SU-DHL-6 (cell line): ENCODE measurements at regions not wholly inside any gene's neighbourhood (a gene's known extent, or its start where the extent isn't known, plus 50 kb on each side); places are given as distances from the start of the nearest gene placed in this dataset.

ENCODE experiments used
- H2AFZ ChIP-seq: fragments of 200-600 bp; sonication (generic); 2 replicates; pipeline ENCODE4 v1.6.1; 2014; ENCODE audit warnings: low read depth, mild to moderate bottlenecking, moderate library complexity, mixed read lengths, antibody characterized with exemption, low read length; ENCODE audit not compliant: severe bottlenecking
- H3F3A ChIP-seq: fragments of 200-600 bp; shearing (Covaris generic); 2 replicates; pipeline ENCODE4 v1.6.0; 2016; ENCODE audit warnings: antibody characterized with exemption, mild to moderate bottlenecking; ENCODE audit not compliant: insufficient read depth
- H3K27ac ChIP-seq: fragments of 200-600 bp; sonication (generic); 2 replicates; pipeline ENCODE4 v1.5.1; 2016; ENCODE audit warnings: low read depth, mild to moderate bottlenecking, low read length, moderate library complexity, mixed read lengths
- H3K27me3 ChIP-seq: fragments of 200-600 bp; sonication (generic), shearing (Covaris generic); 2 replicates; pipeline ENCODE4 v1.6.0; 2014; ENCODE audit warnings: mild to moderate bottlenecking, low read length
- H3K36me3 ChIP-seq: fragments of 200-600 bp; sonication (generic); 2 replicates; pipeline ENCODE4 v1.6.1; 2014; ENCODE audit warnings: mild to moderate bottlenecking, low read length, mixed read lengths
- H3K4me2 ChIP-seq: fragments of 300-600, 200-600 bp; shearing (Covaris generic), sonication (generic); 2 replicates; pipeline ENCODE4 v1.6.0; 2014; ENCODE audit warnings: low read length, low read depth, mild to moderate bottlenecking; ENCODE audit not compliant: poor library complexity, severe bottlenecking
- H3K4me3 ChIP-seq: fragments of 200-600 bp; sonication (generic); 2 replicates; pipeline ENCODE4 v1.5.1; 2014; ENCODE audit warnings: antibody characterized with exemption, low read length, mild to moderate bottlenecking, mixed read lengths; ENCODE audit not compliant: insufficient read depth, poor library complexity, severe bottlenecking
- H3K79me2 ChIP-seq: fragments of 200-600 bp; sonication (generic); 2 replicates; pipeline ENCODE4 v1.6.1; 2014; ENCODE audit warnings: mild to moderate bottlenecking, low read length, moderate library complexity; ENCODE audit not compliant: insufficient read depth
- H3K9ac ChIP-seq: fragments of 200-600 bp; sonication (generic); 2 replicates; pipeline ENCODE4 v1.7.0; 2014; ENCODE audit warnings: mild to moderate bottlenecking, low read length
- H3K9me2 ChIP-seq: fragments of 200-600 bp; sonication (generic); replicated peaks from 2 replicates; pipeline ENCODE4 v1.6.1; 2014; ENCODE audit warnings: low read length; ENCODE audit not compliant: insufficient read depth
- H3K9me3 ChIP-seq: fragments of 200-600 bp; sonication (generic); 2 replicates; pipeline ENCODE4 v1.6.1; 2014; ENCODE audit warnings: low read length, mixed read lengths; ENCODE audit not compliant: insufficient read depth
- H4K20me1 ChIP-seq: fragments of 200-600 bp; sonication (generic); 2 replicates; pipeline ENCODE4 v1.6.1; 2014; ENCODE audit warnings: low read depth, mild to moderate bottlenecking, antibody characterized with exemption, low read length, moderate library complexity, mixed read lengths
- EZH2phosphoT487 ChIP-seq: fragments of 200-600 bp; sonication (generic), shearing (Covaris generic); conservative IDR thresholded peaks from 2 replicates; pipeline ENCODE4 v1.6.1; 2018; ENCODE audit warnings: mild to moderate bottlenecking, antibody characterized with exemption, low read length, moderate library complexity, mixed read lengths
- TF ChIP-seq, protein P1 (sequence below): fragments of 200-600 bp; sonication (generic); IDR thresholded peaks from one replicate; pipeline ENCODE4 v1.5.1; 2017; ENCODE audit warnings: antibody characterized with exemption, mild to moderate bottlenecking, low read length, moderate library complexity; ENCODE audit not compliant: insufficient read depth, poor library complexity, severe bottlenecking

DNA sequence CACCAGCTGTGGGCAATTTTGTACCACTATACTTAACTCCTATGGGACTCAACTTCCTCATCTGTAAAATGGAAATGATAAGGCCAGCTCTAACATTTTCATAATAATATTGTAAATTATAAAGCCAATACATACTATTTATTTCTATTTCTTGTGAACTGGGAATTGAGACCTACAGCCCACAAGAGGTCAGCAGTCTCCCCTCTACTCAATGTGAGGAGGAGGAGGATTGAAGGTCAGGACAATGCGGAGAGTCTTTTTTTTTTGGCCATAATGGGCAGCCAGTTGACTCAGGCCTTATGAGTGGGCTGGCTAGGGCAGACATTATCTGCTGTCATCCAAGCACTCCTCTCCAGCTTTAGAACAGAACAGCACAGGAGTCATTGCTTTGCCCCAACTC is 90.5 kb downstream of the NUF2 start:
- H3K36me3 ChIP-seq = no peaks in the 10 kb centered on the region
- H4K20me1 ChIP-seq = no peaks in the 10 kb centered on the region
- H3F3A ChIP-seq = no peaks in the 10 kb centered on the region
- no peaks in the 10 kb centered on the region for H3K79me2 ChIP-seq
- no peak for TF ChIP-seq EZH2phosphoT487
- TF ChIP-seq, protein P1, sequence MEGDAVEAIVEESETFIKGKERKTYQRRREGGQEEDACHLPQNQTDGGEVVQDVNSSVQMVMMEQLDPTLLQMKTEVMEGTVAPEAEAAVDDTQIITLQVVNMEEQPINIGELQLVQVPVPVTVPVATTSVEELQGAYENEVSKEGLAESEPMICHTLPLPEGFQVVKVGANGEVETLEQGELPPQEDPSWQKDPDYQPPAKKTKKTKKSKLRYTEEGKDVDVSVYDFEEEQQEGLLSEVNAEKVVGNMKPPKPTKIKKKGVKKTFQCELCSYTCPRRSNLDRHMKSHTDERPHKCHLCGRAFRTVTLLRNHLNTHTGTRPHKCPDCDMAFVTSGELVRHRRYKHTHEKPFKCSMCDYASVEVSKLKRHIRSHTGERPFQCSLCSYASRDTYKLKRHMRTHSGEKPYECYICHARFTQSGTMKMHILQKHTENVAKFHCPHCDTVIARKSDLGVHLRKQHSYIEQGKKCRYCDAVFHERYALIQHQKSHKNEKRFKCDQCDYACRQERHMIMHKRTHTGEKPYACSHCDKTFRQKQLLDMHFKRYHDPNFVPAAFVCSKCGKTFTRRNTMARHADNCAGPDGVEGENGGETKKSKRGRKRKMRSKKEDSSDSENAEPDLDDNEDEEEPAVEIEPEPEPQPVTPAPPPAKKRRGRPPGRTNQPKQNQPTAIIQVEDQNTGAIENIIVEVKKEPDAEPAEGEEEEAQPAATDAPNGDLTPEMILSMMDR = no peak
- H3K27ac ChIP-seq = no peak overlapping the region
- H3K27me3 ChIP-seq = no peaks in the 10 kb centered on the region
- no peak overlapping the region for H3K9ac ChIP-seq
- H3K9me2 ChIP-seq = no peaks in the 10 kb centered on the region
- H2AFZ ChIP-seq = no peak overlapping the region
- H3K4me3 ChIP-seq = no peak overlapping the region
- no peaks in the 10 kb centered on the region for H3K9me3 ChIP-seq
- no peak overlapping the region for H3K4me2 ChIP-seq

DNA sequence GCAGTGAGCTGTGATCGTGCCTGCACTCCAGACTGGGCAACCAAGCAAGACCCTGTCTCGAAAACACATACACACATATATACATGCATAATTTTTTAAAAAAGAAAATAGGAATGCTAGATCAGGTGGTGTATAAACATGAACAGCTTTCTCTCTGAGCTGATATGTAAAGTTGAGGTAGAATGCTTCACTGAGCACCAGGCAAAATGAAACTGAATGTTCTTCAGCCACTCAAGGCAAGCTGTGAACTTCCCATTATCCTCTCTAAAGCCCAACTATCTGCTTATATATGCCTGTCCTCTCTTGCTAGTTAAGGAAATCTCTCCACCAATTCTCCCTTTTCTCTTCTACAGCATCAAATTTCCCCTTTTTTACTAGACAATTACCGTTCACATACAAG is 93.0 kb downstream of the NUF2 start:
- no peak overlapping the region for H3K4me3 ChIP-seq
- no peaks in the 10 kb centered on the region for H3K36me3 ChIP-seq
- no peaks in the 10 kb centered on the region for H3K9me2 ChIP-seq
- H3K79me2 ChIP-seq = no peaks in the 10 kb centered on the region
- no peak overlapping the region for H3K9ac ChIP-seq
- no peak overlapping the region for H3K4me2 ChIP-seq
- no peak for TF ChIP-seq EZH2phosphoT487
- TF ChIP-seq, protein P1 = no peak
- H3K27me3 ChIP-seq = no peaks in the 10 kb centered on the region
- no peaks in the 10 kb centered on the region for H3F3A ChIP-seq
- no peaks in the 10 kb centered on the region for H3K9me3 ChIP-seq
- no peak overlapping the region for H2AFZ ChIP-seq
- no peaks in the 10 kb centered on the region for H4K20me1 ChIP-seq
- H3K27ac ChIP-seq = no peak overlapping the region

DNA sequence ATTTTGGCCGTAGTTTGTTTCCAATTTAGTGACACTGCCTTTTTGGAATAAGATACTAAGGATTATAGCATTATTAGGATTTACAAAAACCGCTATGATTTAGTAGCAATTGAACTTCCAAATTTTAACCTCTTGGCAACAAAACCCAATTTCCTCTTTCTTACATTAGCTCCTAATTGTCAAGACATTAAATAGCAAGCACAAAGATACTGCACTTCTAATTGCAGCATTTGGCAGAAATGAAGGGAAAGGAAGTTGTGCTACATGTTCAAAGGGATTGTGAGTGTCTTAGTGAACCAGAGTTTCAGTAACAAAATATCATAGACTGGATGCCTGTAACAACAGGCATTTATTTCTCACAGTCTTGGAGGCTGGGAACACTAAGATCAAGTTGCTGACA is 99.9 kb downstream of the NUF2 start:
- no peak overlapping the region for H3K4me2 ChIP-seq
- H3F3A ChIP-seq = no peaks in the 10 kb centered on the region
- H3K4me3 ChIP-seq = no peak overlapping the region
- no peaks in the 10 kb centered on the region for H4K20me1 ChIP-seq
- H3K27me3 ChIP-seq = no peaks in the 10 kb centered on the region
- no peak overlapping the region for H2AFZ ChIP-seq
- no peaks in the 10 kb centered on the region for H3K79me2 ChIP-seq
- no peaks in the 10 kb centered on the region for H3K9me2 ChIP-seq
- no peak overlapping the region for H3K27ac ChIP-seq
- H3K9me3 ChIP-seq = no peaks in the 10 kb centered on the region
- no peaks in the 10 kb centered on the region for H3K36me3 ChIP-seq
- no peak for TF ChIP-seq EZH2phosphoT487
- TF ChIP-seq, protein P1 = no peak
- no peak overlapping the region for H3K9ac ChIP-seq
